ENCODE measurements at regions not wholly inside any gene's neighbourhood (a gene's known extent, or its start where the extent isn't known, plus 50 kb on each side); places are given as distances from the start of the nearest gene placed in this dataset.
A peak's percentile ranks its signal among the peaks of the same experiment; 100 is the strongest.

GRCh38 chr11:112440518-112440917 lies 179.9 kb upstream of the PLET1 start:
- H3K36me3 ChIP-seq (ENCODE audit: control insufficient read depth, insufficient read depth, low read length): no peaks in the 10 kb centered on the region
- DNase-seq (ENCODE audit: low read depth): no peak
- TF ChIP-seq CTCF (IDR thresholded peaks at IDR 0.05; ENCODE audit: insufficient read depth, low read length, poor library complexity, severe bottlenecking): no peak
- H3K27me3 ChIP-seq (ENCODE audit: control insufficient read depth, insufficient read depth, low read length): no peaks in the 10 kb centered on the region
- H3K4me3 ChIP-seq (ENCODE audit: low read depth, low read length): no peak overlapping the region

GRCh38 chr11:112448168-112448567 lies 187.5 kb upstream of the PLET1 start:
- H3K36me3 ChIP-seq (ENCODE audit: control insufficient read depth, insufficient read depth, low read length): no peaks in the 10 kb centered on the region
- TF ChIP-seq CTCF (IDR thresholded peaks at IDR 0.05; ENCODE audit: insufficient read depth, low read length, poor library complexity, severe bottlenecking): no peak
- no peaks in the 10 kb centered on the region for H3K27me3 ChIP-seq (ENCODE audit: control insufficient read depth, insufficient read depth, low read length)
- no peak for DNase-seq (ENCODE audit: low read depth)
- H3K4me3 ChIP-seq (ENCODE audit: low read depth, low read length): no peak overlapping the region

- Histone ChIP-seq H3K27me3 (ENCODE audit: control insufficient read depth, insufficient read depth, low read length) (no peaks in the 10 kb centered on the region), H3K36me3 (ENCODE audit: control insufficient read depth, insufficient read depth, low read length) (no peaks in the 10 kb centered on the region), H3K4me3 (ENCODE audit: low read depth, low read length) (no peak overlapping the region)
- no peak for DNase-seq (ENCODE audit: low read depth)
- no peak for TF ChIP-seq CTCF (IDR thresholded peaks at IDR 0.05; ENCODE audit: insufficient read depth, low read length, poor library complexity, severe bottlenecking)
Measured at GRCh38 chr11:112448806-112449205, 188.1 kb upstream of the PLET1 start.

DNA sequence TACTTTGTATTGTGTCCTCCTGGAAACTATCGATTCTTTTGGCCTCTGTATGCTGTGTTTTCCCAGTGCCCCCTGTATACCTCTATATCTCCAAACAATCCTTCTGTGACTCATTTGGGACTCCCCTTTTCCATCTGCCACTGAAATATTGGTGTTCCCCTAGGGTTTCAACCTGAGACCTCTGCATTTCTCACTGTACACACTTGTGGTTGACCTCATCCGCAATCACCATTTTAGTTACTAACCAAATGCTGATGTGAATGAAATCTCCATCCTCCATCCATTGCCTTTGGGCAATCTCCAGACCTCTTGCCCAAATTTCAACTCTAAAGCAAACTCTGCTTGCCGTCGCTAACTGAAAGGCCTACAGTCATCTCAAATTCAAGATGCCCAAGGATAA lies 190.6 kb upstream of the PLET1 start:
- no peak for TF ChIP-seq CTCF (IDR thresholded peaks at IDR 0.05; ENCODE audit: insufficient read depth, low read length, poor library complexity, severe bottlenecking)
- Histone ChIP-seq H3K36me3 (ENCODE audit: control insufficient read depth, insufficient read depth, low read length) (no peaks in the 10 kb centered on the region), H3K27me3 (ENCODE audit: control insufficient read depth, insufficient read depth, low read length) (no peaks in the 10 kb centered on the region), H3K4me3 (ENCODE audit: low read depth, low read length) (no peak overlapping the region)
- DNase-seq (ENCODE audit: low read depth): no peak

GRCh38 chr11:112453601-112454577 lies 193.2 kb upstream of the PLET1 start:
- peak; percentile 39 for TF ChIP-seq CTCF (IDR thresholded peaks at IDR 0.05; ENCODE audit: insufficient read depth, low read length, poor library complexity, severe bottlenecking)
- DNase-seq (ENCODE audit: low read depth): no peak

More at GRCh38 chr11:112453601-112454577, 193.2 kb upstream of the PLET1 start:
- Histone ChIP-seq H3K4me3 (ENCODE audit: low read depth, low read length) (no peak overlapping the region), H3K27me3 (ENCODE audit: control insufficient read depth, insufficient read depth, low read length) (no peaks in the 10 kb centered on the region), H3K36me3 (ENCODE audit: control insufficient read depth, insufficient read depth, low read length) (no peaks in the 10 kb centered on the region)
